ENCODE measurements at regions not wholly inside any gene's neighbourhood (a gene's known extent, or its start where the extent isn't known, plus 50 kb on each side); places are given as distances from the start of the nearest gene placed in this dataset.

GRCh38 chr11:34824425-34824824 lies 91.8 kb downstream of the APIP start:
- Histone ChIP-seq H3K27me3 (ENCODE audit: control insufficient read depth in 2 of 2, insufficient read depth in 2 of 2, low read length in 2 of 2) (no peaks in the 10 kb centered on the region), H3K36me3 (replicated peaks in 1 of 2; ENCODE audit: control insufficient read depth in 1 of 2, insufficient read depth in 2 of 2, low read length in 2 of 2) (no peaks in the 10 kb centered on the region), H3K4me1 (ENCODE audit: control insufficient read depth in 1 of 2, insufficient read depth in 2 of 2, low read length in 2 of 2) (no peaks in the 10 kb centered on the region), H3K4me3 (replicated peaks in 1 of 3; ENCODE audit: low read depth in 2 of 3, low read length in 3 of 3) (no peak overlapping the region), H3K9me3 (replicated peaks in 1 of 2; ENCODE audit: control insufficient read depth in 1 of 2, insufficient read depth in 1 of 2, low read length in 2 of 2) (no peaks in the 10 kb centered on the region), H2AFZ (ENCODE audit: insufficient read depth, low read depth, low read length, poor library complexity, severe bottlenecking) (no peak overlapping the region), H3K27ac (ENCODE audit: low read depth in 1 of 2, low read length in 2 of 2) (no peak overlapping the region), H4K20me1 (ENCODE audit: insufficient read depth, low read length) (no peaks in the 10 kb centered on the region), H3K4me2 (replicated peaks; ENCODE audit: extremely low read depth, low read length, poor library complexity, severe bottlenecking) (no peak overlapping the region), H3K79me2 (ENCODE audit: insufficient read depth, low read length) (no peaks in the 10 kb centered on the region), H3K9ac (ENCODE audit: insufficient read depth, low read length, poor library complexity, severe bottlenecking) (no peak overlapping the region)
- intact Hi-C loops (cut with micrococcal nuclease) = no loop called here
- no peak for DNase-seq
- no peaks in the 10 kb centered on the region for H3K27me3 Mint-ChIP-seq (ENCODE audit: low read depth in 3 of 3)
- H3K27ac Mint-ChIP-seq = no peak overlapping the region
- peaks cover 0 to 6% (median 0%) of the 10 kb centered on the region in 7 donors for H3K9me3 Mint-ChIP-seq
- H3K4me1 Mint-ChIP-seq = no peaks in the 10 kb centered on the region
- no peaks in the 10 kb centered on the region for H3K36me3 Mint-ChIP-seq
- TF ChIP-seq CTCF (IDR thresholded peaks at IDR 0.05) = no peak
- no peak overlapping the region for H3K4me3 Mint-ChIP-seq

- Histone ChIP-seq H3K27me3 (ENCODE audit: control insufficient read depth in 2 of 2, insufficient read depth in 2 of 2, low read length in 2 of 2) (no peaks in the 10 kb centered on the region), H3K4me1 (ENCODE audit: control insufficient read depth in 1 of 2, insufficient read depth in 2 of 2, low read length in 2 of 2) (no peaks in the 10 kb centered on the region), H3K9me3 (replicated peaks in 1 of 2; ENCODE audit: control insufficient read depth in 1 of 2, insufficient read depth in 1 of 2, low read length in 2 of 2) (no peaks in the 10 kb centered on the region), H3K36me3 (replicated peaks in 1 of 2; ENCODE audit: control insufficient read depth in 1 of 2, insufficient read depth in 2 of 2, low read length in 2 of 2) (no peaks in the 10 kb centered on the region), H3K4me2 (replicated peaks; ENCODE audit: extremely low read depth, low read length, poor library complexity, severe bottlenecking) (no peak overlapping the region), H4K20me1 (ENCODE audit: insufficient read depth, low read length) (no peaks in the 10 kb centered on the region), H3K9ac (ENCODE audit: insufficient read depth, low read length, poor library complexity, severe bottlenecking) (no peak overlapping the region), H2AFZ (ENCODE audit: insufficient read depth, low read depth, low read length, poor library complexity, severe bottlenecking) (no peak overlapping the region), H3K4me3 (replicated peaks in 1 of 3; ENCODE audit: low read depth in 2 of 3, low read length in 3 of 3) (no peak overlapping the region), H3K27ac (ENCODE audit: low read depth in 1 of 2, low read length in 2 of 2) (no peak overlapping the region), H3K79me2 (ENCODE audit: insufficient read depth, low read length) (no peaks in the 10 kb centered on the region)
- Mint-ChIP-seq H3K9me3 (peaks cover 0 to 7% (median 0%) of the 10 kb centered on the region in 7 donors), H3K27me3 (ENCODE audit: low read depth in 3 of 3) (no peaks in the 10 kb centered on the region), H3K4me3 (no peak overlapping the region), H3K27ac (no peak overlapping the region), H3K4me1 (no peaks in the 10 kb centered on the region), H3K36me3 (no peaks in the 10 kb centered on the region)
- intact Hi-C loops (cut with micrococcal nuclease) = no loop called here
- DNase-seq = no peak
- WGBS (ENCODE audit: insufficient coverage) = 100% methylated on average over 1 of the region's 2 CpGs
- no peak for TF ChIP-seq CTCF (IDR thresholded peaks at IDR 0.05)
Observed at GRCh38 chr11:34823639-34824038, 92.5 kb downstream of the APIP start.
